GM19328 (cell line): ENCODE measurements at regions not wholly inside any gene's neighbourhood (a gene's known extent, or its start where the extent isn't known, plus 50 kb on each side); places are given as distances from the start of the nearest gene placed in this dataset.
"Not testable (repeated sequence)": the region's sequence is repeated elsewhere in the genome, so short reads cannot be mapped to it uniquely, and the experiment has no call there.

ENCODE experiments used
- ATAC-seq: cut with Tn5 transposase; IDR thresholded peaks from one replicate; pipeline ENCODE4 v1.9.1; 2021; ENCODE audit warnings: mild to moderate bottlenecking, moderate library complexity; ENCODE audit not compliant: unreplicated experiment

DNA sequence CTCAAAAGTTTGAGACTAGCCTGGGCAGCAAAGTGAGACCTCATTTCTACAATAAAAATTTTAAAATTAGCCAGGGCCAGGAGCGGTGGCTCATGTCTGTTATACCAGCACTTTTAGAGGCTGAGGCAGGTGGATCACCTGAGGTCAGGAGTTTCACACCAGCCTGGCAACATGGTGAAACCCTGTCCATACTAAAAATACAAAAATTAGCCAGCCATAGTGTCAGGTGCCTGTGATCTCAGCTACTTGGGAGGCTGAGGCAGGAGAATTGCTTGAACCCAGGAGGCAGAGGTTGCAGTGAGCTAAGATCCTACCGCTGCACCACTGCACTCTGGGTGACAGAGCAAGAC lies 85.1 kb upstream of the MAP4 start:
- ATAC-seq, result not testable (repeated sequence)

DNA sequence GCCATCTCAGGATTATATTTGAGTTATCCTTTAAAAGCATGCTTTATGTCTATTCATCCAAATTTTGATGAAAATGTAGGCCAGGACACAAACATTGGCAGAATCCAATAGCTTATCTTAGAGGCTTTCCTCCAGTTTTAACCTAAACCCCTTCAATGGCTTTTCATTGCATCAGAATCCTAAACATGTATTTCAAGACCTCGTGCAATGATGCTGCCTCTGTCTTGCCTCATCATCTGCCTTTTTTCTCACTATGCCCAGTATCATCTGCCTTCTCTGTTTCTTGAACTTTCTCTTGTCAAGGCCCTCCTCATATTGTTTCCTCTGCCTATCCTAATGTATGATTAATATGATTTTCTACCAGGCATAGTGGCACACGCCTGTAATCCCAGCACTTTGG lies 76.1 kb upstream of the MAP4 start:
- ATAC-seq, result no peak

DNA sequence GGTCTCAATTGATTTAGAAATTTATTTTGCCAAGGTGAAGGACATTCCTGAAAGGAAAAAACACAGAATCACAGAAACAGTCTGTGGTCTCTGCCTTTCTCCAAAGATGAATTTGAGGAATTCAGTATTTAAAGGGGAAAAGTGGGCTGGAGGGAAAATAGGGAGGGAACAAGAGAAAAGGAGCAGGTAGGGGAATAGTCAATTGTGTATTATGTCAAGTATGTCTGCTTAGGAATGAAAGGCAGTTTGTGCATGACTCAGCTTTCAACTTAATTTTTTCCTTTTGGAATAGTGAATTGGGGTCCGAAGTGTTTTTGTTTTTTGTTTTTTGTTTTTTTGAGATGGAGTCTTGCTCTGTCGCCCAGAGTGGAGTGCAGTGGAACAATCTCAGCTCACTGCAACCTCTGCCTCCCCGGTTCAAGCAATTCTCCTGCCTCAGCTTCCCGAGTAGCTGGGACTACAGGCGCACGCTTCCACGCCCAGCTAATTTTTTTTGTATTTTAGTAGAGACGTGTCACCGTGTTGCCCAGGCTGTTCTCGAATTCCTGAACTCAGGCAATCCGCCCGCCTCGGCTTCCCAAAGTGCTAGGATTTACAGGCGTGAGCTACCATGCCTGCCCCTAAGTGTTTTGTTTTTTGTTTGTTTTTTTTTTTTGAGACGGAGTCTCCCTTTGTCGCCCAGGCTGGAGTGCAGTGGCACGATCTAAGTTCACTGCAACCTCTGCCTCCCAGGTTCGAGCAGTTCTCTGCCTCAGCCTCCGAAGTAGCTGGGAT lies 74.1 kb upstream of the MAP4 start:
- no peak for ATAC-seq

DNA sequence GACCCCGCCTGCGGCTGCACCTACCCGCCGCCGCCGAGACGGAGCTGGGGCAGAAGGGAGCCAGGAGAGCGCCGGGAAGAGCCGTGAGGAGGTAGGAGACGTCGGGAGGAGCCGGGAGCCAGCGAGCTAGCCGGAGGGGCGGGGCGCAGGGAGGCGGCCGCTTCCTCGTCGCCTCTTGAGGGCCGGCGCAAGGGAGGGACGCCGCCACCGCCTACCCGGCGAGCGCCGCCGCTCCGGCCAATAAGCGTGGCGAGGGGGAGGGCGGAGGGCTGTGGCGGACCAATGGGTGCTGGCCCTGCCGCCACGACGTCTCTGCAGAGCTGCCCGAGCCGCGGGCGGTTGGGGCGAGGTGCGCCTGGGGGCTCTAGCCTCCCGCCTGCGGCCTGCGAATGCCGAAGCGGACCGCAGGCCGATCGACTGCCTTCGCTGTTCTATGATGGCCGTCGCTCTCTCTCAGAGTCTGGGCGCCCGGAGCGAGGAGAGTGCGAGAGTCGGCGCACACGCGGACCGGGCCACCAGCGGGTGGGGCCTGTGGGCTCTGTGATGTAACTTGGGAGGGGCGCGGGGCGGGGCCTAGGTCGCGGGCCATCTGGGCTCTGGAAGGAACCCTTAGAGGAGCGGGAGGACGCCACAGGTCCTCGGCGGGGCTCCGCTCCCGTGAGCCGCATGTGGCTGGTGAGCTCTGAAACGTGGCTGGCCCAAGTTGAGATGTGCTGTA lies 72.7 kb upstream of the MAP4 start:
- ATAC-seq, result peak; percentile 95

DNA sequence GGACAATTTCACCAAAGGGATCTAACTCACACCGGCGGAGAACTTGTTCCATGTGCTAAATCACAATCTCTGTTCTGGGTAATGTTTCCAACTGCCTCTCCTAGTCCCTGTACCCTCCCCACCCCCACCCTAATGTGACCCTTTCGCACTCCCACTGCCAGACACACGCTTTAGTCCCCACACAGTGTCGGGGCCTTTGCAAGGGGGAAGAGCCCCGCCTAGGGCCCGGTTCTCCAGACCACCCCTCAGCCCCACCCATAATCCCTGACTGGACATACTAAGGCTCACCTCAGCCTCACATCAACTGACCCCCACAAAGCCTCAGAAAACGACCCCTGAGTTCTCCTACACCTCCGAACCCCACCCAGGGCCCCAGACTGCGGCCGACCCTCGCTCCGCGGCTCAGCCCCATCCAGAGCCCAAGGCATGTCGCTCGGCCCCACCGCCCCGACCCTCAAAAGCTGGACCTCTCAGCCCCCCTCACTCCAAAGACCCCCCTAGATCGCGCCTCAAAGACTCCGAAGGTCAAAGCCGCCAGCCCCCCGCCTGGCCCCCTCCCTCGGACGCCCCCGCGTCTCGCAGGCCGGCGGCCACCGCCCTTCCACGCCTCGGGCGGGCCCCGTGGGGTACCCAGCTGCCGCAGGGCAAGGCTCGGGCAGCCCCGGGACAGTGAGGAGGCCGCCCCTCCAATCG lies 72.0 kb upstream of the MAP4 start:
- peak; percentile 27 for ATAC-seq

DNA sequence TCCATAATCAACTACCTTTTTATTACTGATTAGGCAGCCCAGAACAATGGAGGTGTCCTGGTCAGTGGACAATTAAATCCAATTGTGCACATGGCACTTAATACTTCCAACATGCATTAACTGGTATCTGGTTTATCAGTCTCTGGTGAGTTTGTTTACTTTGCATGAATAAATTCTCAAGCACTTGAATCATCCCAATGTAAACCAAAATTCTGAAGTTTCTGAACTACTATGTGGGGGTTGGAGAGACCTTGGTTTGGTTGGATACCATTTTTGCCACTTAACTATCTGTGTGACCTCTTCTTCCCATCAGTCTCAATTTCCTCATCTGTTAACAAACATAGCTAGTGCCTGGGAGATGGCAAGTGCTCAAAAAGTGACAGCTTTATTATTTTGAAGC lies 70.5 kb upstream of the MAP4 start:
- no peak for ATAC-seq

DNA sequence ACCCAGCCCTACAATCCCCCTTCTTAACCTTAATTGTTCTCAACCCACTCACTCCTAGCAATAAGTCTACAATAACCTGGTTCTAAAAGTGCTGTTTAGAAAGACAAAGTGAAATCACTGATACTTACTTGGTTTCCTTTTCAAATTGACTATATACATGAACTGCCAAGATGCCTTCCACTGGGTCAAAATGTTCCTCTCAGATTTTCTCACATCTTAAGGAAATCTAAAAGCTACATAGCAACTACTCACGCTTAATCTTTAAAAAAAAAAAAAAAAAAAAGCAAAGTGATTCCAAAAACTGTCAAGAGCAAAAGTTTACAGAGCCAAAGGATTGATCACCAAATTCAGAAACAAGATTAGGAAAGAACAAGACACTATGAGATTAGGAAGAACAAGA lies 68.7 kb upstream of the MAP4 start:
- ATAC-seq, result no peak

DNA sequence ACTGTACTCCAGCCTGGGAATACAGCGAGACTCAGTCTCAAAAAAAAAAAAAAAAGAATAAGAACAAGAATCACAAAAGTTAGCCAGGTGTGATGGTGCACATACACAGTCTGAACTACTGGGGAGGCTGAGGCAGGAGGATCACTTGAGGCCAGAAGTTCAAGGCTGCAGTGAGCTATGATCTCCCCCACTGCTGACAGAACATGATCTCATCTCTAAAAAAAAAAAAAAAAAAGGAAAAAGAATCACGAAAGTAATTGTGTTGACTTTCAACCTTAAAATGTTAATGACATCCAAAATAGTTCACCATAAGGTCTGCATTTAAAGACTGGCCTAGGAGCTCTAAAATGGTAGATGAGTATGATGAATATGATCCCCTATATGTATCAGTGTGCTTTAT lies 68.0 kb upstream of the MAP4 start:
- ATAC-seq, result no peak

DNA sequence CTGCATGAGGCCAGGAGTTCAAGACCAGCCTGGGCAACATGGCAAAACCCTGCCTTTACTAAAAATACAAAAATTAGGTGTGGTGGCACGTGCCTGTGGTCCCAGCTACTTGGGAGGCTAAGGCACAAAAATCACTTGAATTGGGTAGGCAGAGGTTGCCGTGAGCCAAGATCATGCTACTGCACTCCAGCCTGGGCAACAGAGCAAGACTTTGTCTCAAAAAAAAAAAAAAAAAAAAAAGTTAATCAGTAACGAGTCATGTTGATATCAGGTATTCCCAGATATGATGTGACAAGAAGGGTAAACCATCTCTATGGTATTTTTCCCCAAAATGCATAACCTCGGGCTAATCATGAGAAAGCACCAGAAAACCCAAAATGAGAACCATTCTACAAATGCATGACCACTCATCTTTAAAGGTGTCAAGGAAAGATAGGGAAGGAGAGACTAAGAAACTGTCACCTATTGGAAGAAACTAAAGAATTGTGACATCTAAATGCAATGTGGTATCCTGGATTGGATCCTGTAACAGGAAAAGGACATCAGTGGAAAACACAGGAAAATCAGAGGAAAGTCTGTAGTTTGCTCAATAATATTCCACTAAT lies 66.5 kb upstream of the MAP4 start:
- ATAC-seq, result no peak

DNA sequence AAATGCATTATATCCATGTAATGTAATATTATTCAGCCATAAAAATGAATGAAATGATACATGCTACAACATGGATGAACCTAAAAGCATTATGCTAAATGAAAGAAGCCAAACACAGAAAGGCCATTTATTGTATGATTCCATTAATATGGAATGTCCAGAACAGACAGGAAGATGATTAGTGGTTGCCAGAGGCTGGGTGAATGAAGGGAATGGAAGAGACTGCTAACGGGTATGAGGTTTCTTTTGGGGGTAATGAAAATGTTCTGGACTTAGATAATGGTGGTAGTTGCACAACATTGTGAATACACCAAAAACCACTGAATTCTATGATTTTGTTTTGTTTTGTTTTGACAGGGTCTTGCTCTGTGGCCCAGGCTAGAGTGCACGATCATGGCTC lies 61.6 kb upstream of the MAP4 start:
- ATAC-seq, result no peak

DNA sequence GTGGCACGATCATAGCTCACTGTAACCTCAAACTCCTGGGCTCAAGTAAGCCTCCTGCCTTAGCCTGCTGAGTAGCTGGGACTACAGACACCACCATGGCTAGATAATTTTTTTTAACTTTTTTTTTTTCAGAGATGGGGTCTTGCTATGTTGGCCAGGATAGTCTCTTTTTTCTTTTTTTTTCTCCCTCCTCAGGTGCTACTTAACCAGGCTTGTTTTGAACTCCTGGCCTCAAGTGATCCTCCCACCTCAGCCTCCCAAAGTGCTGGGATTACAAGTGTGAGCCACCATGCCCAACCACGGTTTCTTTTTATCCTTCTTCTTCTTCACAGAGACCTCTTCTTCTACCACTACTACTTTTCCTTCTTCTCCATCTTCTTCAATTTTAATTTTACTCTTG lies 53.8 kb upstream of the MAP4 start:
- no peak for ATAC-seq

DNA sequence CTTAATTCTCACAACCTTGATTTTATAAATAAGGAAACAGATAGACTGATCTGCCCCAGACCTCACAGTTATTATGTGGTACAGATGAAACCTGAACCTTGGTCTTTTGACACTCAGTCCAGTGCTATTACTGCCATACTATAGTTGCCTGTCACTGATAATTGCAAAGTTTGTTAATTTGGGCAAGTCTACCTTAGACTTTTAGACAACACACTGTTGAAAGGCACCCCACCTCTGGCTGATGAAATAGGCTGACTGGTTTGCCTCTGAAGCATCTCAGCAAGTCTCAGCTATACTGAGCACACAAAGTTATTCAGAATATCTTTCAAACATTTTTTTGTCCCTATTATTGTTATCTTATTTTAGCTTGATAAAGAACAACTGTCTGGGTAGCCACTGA lies 53.1 kb upstream of the MAP4 start:
- ATAC-seq, result no peak

DNA sequence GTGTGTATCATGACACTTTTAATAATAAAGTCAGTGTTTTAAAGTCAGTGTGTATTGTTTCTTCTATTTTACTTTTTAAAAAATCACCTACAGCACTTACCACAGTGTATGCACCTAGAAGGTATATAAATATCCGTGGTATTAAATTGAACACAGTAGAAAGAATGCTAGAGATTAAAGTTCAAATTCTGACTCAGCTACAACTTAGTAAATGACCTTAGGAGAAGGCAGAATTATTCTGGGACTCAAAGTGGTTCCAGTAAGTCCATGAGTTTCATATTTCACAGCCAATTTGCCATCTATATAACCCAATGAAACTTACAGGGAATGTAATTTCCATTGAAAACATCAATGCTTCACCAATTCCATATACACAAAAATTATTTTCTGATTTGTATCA lies 52.7 kb upstream of the MAP4 start:
- ATAC-seq, result no peak

DNA sequence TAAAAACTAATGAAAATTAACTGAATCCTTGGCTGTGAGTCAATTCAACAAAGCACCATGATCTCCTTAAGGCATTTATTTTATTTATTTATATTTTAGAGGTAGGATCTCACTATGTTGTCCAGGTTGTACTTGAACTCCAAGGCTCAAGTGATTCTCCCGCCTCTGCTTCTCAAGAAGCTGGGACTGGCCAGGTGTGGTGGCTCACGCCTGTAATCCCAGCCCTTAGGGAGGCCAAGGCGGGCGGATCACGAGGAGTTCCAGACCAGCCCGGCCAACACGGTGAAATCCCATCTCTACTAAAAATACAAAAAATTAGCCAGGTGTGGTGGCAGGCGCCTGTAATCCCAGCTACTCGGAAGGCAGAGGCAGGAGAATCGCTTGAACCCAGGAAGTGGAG lies 52.1 kb upstream of the MAP4 start:
- not testable (repeated sequence) for ATAC-seq

DNA sequence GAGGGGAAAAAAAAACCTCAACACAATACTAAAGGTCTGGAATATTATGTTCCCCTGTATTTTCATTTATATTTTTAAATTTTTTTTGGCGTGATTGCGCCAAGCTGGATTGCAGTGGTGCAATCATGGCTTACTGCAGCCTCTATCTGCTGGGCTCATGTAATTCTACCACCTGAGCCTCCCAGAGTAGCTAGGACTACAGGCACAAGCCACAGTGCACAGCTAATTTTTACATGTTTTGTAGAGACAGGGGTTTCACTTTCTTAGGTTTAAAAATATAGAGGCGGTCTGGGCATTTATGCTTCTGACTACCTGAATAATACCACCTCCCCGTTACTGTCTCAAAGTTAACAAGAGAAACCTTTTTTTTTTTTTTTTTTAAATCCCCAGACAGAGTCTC lies 51.1 kb upstream of the MAP4 start:
- ATAC-seq, result no peak
